Lower leg skin (tissue), 4 donors: ENCODE measurements at regions not wholly inside any gene's neighbourhood (a gene's known extent, or its start where the extent isn't known, plus 50 kb on each side); places are given as distances from the start of the nearest gene placed in this dataset.

Source experiments
- DNase-seq, 2 donors: peaks; one replicate each; pipeline ENCODE4 v3.0.0-alpha.2; 2019; ENCODE audit warnings: low spot score in 2 of 2
- H3K4me3 ChIP-seq: fragments of 200-600 bp; sonication (generic); 2 replicates; pipeline ENCODE4 v1.5.1; 2017; ENCODE audit warnings: mild to moderate bottlenecking, low read depth; ENCODE audit not compliant: poor library complexity, severe bottlenecking
- CTCF ChIP-seq, 3 donors: fragments of 450-650 bp; IDR thresholded peaks; one replicate each; pipeline ENCODE4 v1.5.1; 2016; ENCODE audit warnings: antibody characterized with exemption in 3 of 3, mild to moderate bottlenecking in 3 of 3, moderate library complexity in 2 of 3
- POLR2A ChIP-seq, 2 donors: fragments of 450-650 bp; IDR thresholded peaks; one replicate each; pipeline ENCODE4 v1.6.1; 2016 to 2017; ENCODE audit warnings: antibody characterized with exemption in 2 of 2, mild to moderate bottlenecking in 1 of 2, moderate library complexity in 1 of 2
- WGBS, 2 donors: methylation state at CpG; one replicate each; pipeline ENCODE4 v1.1.5; 2018; 5-methylcytosine and 5-hydroxymethylcytosine counted together
- intact Hi-C: fragments of 100-400 bp; cut with DNase I; formaldehyde crosslinking; loops from one replicate; pipeline ENCODE4 v1.15.0; 2023; ENCODE audit warnings: low total_unique reads

GRCh38 chr20:40325006-40325568 lies 363.9 kb downstream of the MAFB start:
- intact Hi-C loops = no loop called here
- TF ChIP-seq POLR2A (IDR thresholded peaks at IDR 0.05) (no peak), CTCF (IDR thresholded peaks at IDR 0.05) (no peak)
- WGBS, 2 donors = 80 to 90% methylated on average over 2 of the region's 2 CpGs
- H3K4me3 ChIP-seq = no peak overlapping the region
- DNase-seq = no peak

GRCh38 chr20:40323361-40323794 lies 365.7 kb downstream of the MAFB start:
- no peak overlapping the region for H3K4me3 ChIP-seq
- 36 to 62% methylated on average over 5 of the region's 5 CpGs for WGBS, 2 donors
- TF ChIP-seq POLR2A (IDR thresholded peaks at IDR 0.05) (no peak), CTCF (IDR thresholded peaks at IDR 0.05) (no peak)
- intact Hi-C loops = no loop called here
- DNase-seq = no peak

- no peak for DNase-seq
- intact Hi-C loops = no loop called here
- 50 to 80% methylated on average over 1 of the region's 1 CpG for WGBS, 2 donors
- TF ChIP-seq POLR2A (IDR thresholded peaks at IDR 0.05) = no peak
- no peak for TF ChIP-seq CTCF (IDR thresholded peaks at IDR 0.05)
- no peak overlapping the region for H3K4me3 ChIP-seq
These were observed 366.1 kb downstream of the MAFB start for GRCh38 chr20:40322941-40323340.

GRCh38 chr20:40320517-40321011 lies 368.5 kb downstream of the MAFB start:
- intact Hi-C loops = no loop called here
- DNase-seq = no peak
- H3K4me3 ChIP-seq = no peak overlapping the region
- WGBS, 2 donors = 80 to 83% methylated on average over 7 of the region's 7 CpGs
- TF ChIP-seq CTCF (IDR thresholded peaks at IDR 0.05) (no peak), POLR2A (IDR thresholded peaks at IDR 0.05) (no peak)

GRCh38 chr20:40319741-40320516 lies 369.1 kb downstream of the MAFB start:
- H3K4me3 ChIP-seq = no peak overlapping the region
- TF ChIP-seq POLR2A (IDR thresholded peaks at IDR 0.05) (no peak), CTCF (IDR thresholded peaks at IDR 0.05) (no peak)
- WGBS, 2 donors = 78 to 82% methylated on average over 15 of the region's 15 CpGs
- no peak for DNase-seq
- intact Hi-C loops = no loop called here
